ENCODE measurements at regions not wholly inside any gene's neighbourhood (a gene's known extent, or its start where the extent isn't known, plus 50 kb on each side); places are given as distances from the start of the nearest gene placed in this dataset.

DNA sequence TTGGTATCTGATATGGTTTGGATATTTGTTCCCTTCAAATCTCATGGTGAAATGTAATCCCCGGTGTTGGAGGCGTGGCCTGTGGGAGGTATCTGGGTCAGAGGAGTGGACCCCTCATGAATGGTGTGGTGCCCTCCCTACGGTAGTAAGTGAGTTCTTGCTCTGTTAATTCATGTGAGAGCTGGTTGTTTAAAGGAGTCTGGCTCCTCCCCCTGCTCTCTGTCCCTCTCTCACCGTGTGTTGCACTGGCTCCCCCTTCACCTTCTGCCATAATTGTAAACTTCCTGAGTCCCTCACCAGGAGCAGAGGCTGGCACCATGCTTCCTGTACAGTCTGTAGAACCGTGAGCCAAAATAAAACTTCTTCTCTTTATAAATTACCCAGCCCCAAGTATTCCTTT, 246.9 kb upstream of the AGTR1 start:
- Histone ChIP-seq H4K20me1 (ENCODE audit: insufficient read depth) (no peaks in the 10 kb centered on the region), H3K9me3 (ENCODE audit: low read length) (no peaks in the 10 kb centered on the region), H3K27me3 (ENCODE audit: insufficient read depth, low read depth, low read length) (no peaks in the 10 kb centered on the region), H3K4me3 (ENCODE audit: low read length) (no peak overlapping the region), H3K27ac (ENCODE audit: low read length) (no peak overlapping the region), H3K36me3 (ENCODE audit: insufficient read depth, low read length) (no peaks in the 10 kb centered on the region), H3F3A (ENCODE audit: insufficient read depth, low read length, poor library complexity, severe bottlenecking) (no peaks in the 10 kb centered on the region), H3K4me2 (ENCODE audit: low read length) (no peak overlapping the region), H2AFZ (ENCODE audit: low read depth, low read length) (no peak overlapping the region), H3K79me2 (replicated peaks; ENCODE audit: insufficient read depth, low read length) (no peaks in the 10 kb centered on the region), H3K9me2 (ENCODE audit: insufficient read depth, low read length) (no peaks in the 10 kb centered on the region), H3K9ac (ENCODE audit: low read length) (no peak overlapping the region)
- TF ChIP-seq, protein P1, sequence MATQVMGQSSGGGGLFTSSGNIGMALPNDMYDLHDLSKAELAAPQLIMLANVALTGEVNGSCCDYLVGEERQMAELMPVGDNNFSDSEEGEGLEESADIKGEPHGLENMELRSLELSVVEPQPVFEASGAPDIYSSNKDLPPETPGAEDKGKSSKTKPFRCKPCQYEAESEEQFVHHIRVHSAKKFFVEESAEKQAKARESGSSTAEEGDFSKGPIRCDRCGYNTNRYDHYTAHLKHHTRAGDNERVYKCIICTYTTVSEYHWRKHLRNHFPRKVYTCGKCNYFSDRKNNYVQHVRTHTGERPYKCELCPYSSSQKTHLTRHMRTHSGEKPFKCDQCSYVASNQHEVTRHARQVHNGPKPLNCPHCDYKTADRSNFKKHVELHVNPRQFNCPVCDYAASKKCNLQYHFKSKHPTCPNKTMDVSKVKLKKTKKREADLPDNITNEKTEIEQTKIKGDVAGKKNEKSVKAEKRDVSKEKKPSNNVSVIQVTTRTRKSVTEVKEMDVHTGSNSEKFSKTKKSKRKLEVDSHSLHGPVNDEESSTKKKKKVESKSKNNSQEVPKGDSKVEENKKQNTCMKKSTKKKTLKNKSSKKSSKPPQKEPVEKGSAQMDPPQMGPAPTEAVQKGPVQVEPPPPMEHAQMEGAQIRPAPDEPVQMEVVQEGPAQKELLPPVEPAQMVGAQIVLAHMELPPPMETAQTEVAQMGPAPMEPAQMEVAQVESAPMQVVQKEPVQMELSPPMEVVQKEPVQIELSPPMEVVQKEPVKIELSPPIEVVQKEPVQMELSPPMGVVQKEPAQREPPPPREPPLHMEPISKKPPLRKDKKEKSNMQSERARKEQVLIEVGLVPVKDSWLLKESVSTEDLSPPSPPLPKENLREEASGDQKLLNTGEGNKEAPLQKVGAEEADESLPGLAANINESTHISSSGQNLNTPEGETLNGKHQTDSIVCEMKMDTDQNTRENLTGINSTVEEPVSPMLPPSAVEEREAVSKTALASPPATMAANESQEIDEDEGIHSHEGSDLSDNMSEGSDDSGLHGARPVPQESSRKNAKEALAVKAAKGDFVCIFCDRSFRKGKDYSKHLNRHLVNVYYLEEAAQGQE (IDR thresholded peaks at IDR 0.05; ENCODE audit: borderline replicate concordance) = no peak
- TF ChIP-seq SMC3 (conservative IDR thresholded peaks at IDR 0.05; ENCODE audit: poor library complexity) (no peak), TAF1 (IDR thresholded peaks at IDR 0.05; ENCODE audit: low read depth) (no peak), MXI1 (conservative IDR thresholded peaks at IDR 0.05; ENCODE audit: poor library complexity, severe bottlenecking) (no peak), RAD21 (conservative IDR thresholded peaks at IDR 0.05) (no peak), POLR2AphosphoS5 (IDR thresholded peaks at IDR 0.05) (no peak), EP300 (conservative IDR thresholded peaks at IDR 0.05; ENCODE audit: poor library complexity, severe bottlenecking) (no peak), EZH2 (IDR thresholded peaks at IDR 0.05; ENCODE audit: borderline replicate concordance, insufficient read depth, low read length, poor library complexity, severe bottlenecking) (no peak)
- TF ChIP-seq, protein P2, sequence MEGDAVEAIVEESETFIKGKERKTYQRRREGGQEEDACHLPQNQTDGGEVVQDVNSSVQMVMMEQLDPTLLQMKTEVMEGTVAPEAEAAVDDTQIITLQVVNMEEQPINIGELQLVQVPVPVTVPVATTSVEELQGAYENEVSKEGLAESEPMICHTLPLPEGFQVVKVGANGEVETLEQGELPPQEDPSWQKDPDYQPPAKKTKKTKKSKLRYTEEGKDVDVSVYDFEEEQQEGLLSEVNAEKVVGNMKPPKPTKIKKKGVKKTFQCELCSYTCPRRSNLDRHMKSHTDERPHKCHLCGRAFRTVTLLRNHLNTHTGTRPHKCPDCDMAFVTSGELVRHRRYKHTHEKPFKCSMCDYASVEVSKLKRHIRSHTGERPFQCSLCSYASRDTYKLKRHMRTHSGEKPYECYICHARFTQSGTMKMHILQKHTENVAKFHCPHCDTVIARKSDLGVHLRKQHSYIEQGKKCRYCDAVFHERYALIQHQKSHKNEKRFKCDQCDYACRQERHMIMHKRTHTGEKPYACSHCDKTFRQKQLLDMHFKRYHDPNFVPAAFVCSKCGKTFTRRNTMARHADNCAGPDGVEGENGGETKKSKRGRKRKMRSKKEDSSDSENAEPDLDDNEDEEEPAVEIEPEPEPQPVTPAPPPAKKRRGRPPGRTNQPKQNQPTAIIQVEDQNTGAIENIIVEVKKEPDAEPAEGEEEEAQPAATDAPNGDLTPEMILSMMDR (IDR thresholded peaks at IDR 0.05; ENCODE audit: poor library complexity, severe bottlenecking) = no peak

DNA sequence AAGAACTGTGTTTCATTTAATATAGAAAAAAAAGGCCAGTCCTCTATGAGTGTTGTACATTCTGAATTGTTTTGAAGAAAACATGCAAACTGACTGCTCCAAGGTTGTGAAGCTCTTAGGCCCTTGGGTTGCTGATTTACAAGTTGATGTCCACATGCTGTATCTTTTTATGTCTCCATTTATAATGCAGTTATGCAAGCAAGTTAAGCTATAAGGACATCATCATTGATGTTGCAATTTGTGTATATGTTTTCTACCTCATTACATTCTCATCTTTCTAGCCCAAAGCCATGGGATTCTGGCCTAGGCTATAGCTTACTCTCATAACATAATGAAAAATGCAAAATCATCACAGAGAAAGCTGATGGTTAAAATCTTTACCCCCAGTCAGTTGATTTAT, 245.7 kb upstream of the AGTR1 start:
- Histone ChIP-seq H4K20me1 (ENCODE audit: insufficient read depth) (no peaks in the 10 kb centered on the region), H3K27me3 (ENCODE audit: insufficient read depth, low read depth, low read length) (no peaks in the 10 kb centered on the region), H3K9me3 (ENCODE audit: low read length) (no peaks in the 10 kb centered on the region), H3K36me3 (ENCODE audit: insufficient read depth, low read length) (no peaks in the 10 kb centered on the region), H2AFZ (ENCODE audit: low read depth, low read length) (no peak overlapping the region), H3F3A (ENCODE audit: insufficient read depth, low read length, poor library complexity, severe bottlenecking) (no peaks in the 10 kb centered on the region), H3K4me2 (ENCODE audit: low read length) (no peak overlapping the region), H3K9me2 (ENCODE audit: insufficient read depth, low read length) (no peaks in the 10 kb centered on the region), H3K79me2 (replicated peaks; ENCODE audit: insufficient read depth, low read length) (no peaks in the 10 kb centered on the region), H3K27ac (ENCODE audit: low read length) (no peak overlapping the region), H3K9ac (ENCODE audit: low read length) (no peak overlapping the region), H3K4me3 (ENCODE audit: low read length) (no peak overlapping the region)
- no peak for TF ChIP-seq MXI1 (conservative IDR thresholded peaks at IDR 0.05; ENCODE audit: poor library complexity, severe bottlenecking)
- TF ChIP-seq SMC3 (conservative IDR thresholded peaks at IDR 0.05; ENCODE audit: poor library complexity) = no peak
- TF ChIP-seq RAD21 (conservative IDR thresholded peaks at IDR 0.05) = no peak
- TF ChIP-seq POLR2AphosphoS5 (IDR thresholded peaks at IDR 0.05) = no peak
- no peak for TF ChIP-seq EZH2 (IDR thresholded peaks at IDR 0.05; ENCODE audit: borderline replicate concordance, insufficient read depth, low read length, poor library complexity, severe bottlenecking)
- TF ChIP-seq EP300 (conservative IDR thresholded peaks at IDR 0.05; ENCODE audit: poor library complexity, severe bottlenecking) = no peak
- TF ChIP-seq, protein P1 (IDR thresholded peaks at IDR 0.05; ENCODE audit: borderline replicate concordance) = no peak
- no peak for TF ChIP-seq TAF1 (IDR thresholded peaks at IDR 0.05; ENCODE audit: low read depth)
- TF ChIP-seq, protein P2 (IDR thresholded peaks at IDR 0.05; ENCODE audit: poor library complexity, severe bottlenecking) = no peak
